ENCODE measurements at regions not wholly inside any gene's neighbourhood (a gene's known extent, or its start where the extent isn't known, plus 50 kb on each side); places are given as distances from the start of the nearest gene placed in this dataset.

GRCh38 chr6:167575158-167575696, 250.3 kb downstream of the TTLL2 start:
- Histone ChIP-seq H3K4me3 (ENCODE audit: low read depth, low read length) (no peak overlapping the region), H3K27me3 (ENCODE audit: control insufficient read depth, insufficient read depth, low read length) (no peaks in the 10 kb centered on the region), H3K36me3 (ENCODE audit: control insufficient read depth, insufficient read depth, low read length) (no peaks in the 10 kb centered on the region)
- DNase-seq (ENCODE audit: low read depth) (no peak), FAIRE-seq (no peak)
- TF ChIP-seq, protein P1, sequence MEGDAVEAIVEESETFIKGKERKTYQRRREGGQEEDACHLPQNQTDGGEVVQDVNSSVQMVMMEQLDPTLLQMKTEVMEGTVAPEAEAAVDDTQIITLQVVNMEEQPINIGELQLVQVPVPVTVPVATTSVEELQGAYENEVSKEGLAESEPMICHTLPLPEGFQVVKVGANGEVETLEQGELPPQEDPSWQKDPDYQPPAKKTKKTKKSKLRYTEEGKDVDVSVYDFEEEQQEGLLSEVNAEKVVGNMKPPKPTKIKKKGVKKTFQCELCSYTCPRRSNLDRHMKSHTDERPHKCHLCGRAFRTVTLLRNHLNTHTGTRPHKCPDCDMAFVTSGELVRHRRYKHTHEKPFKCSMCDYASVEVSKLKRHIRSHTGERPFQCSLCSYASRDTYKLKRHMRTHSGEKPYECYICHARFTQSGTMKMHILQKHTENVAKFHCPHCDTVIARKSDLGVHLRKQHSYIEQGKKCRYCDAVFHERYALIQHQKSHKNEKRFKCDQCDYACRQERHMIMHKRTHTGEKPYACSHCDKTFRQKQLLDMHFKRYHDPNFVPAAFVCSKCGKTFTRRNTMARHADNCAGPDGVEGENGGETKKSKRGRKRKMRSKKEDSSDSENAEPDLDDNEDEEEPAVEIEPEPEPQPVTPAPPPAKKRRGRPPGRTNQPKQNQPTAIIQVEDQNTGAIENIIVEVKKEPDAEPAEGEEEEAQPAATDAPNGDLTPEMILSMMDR (IDR thresholded peaks at IDR 0.05; ENCODE audit: insufficient read depth, low read length, severe bottlenecking) = no peak

DNA sequence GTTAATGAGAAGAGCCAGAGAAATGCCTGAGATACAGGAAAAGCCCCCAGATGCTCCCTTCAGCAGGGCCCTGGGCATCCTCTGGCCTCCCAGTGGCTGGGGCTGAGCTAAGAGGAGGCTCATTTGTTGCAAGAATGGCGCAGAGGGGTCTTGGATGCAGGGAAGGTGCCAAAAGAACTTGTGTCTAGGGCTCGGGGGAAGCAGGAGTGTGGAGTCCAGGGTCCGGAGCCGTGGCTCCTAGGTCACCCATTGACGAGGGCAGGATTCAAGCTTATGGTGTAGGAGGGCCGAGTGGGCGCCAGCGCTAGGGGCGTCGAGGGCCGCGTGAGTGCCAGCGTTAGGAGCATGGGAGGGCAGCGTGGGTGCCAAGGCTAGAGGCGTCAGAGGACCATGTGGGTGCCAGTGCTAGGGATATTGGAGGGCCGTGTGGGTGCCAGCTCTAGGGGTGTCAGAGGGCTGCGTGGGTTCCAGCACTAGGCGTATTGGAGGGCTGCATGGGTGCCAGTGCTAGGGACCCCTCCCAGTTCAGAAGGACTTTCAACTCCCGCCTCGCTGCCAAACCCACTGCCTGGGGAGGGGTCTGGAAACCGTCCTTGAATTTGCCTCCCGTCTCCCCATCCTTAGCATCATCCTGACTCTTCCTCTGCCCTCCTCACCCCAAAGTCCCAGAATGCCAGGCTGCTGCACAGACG, 250.5 kb upstream of the AFDN start:
- DNase-seq (ENCODE audit: low read depth) (no peak), FAIRE-seq (no peak)
- TF ChIP-seq, protein P1 (IDR thresholded peaks at IDR 0.05; ENCODE audit: insufficient read depth, low read length, severe bottlenecking) = no peak
- Histone ChIP-seq H3K4me3 (ENCODE audit: low read depth, low read length) (no peak overlapping the region), H3K27me3 (ENCODE audit: control insufficient read depth, insufficient read depth, low read length) (no peaks in the 10 kb centered on the region), H3K36me3 (ENCODE audit: control insufficient read depth, insufficient read depth, low read length) (no peaks in the 10 kb centered on the region)

- TF ChIP-seq, protein P1 (IDR thresholded peaks at IDR 0.05; ENCODE audit: insufficient read depth, low read length, severe bottlenecking) = no peak
- H3K4me3 ChIP-seq (ENCODE audit: low read depth, low read length) = no peak overlapping the region
- no peaks in the 10 kb centered on the region for H3K36me3 ChIP-seq (ENCODE audit: control insufficient read depth, insufficient read depth, low read length)
- DNase-seq (ENCODE audit: low read depth) = no peak
- H3K27me3 ChIP-seq (ENCODE audit: control insufficient read depth, insufficient read depth, low read length) = no peaks in the 10 kb centered on the region
- no peak for FAIRE-seq
These were observed 249.7 kb upstream of the AFDN start for GRCh38 chr6:167576828-167577503.

GRCh38 chr6:167577891-167578361, 248.8 kb upstream of the AFDN start:
- no peak for FAIRE-seq
- Histone ChIP-seq H3K27me3 (ENCODE audit: control insufficient read depth, insufficient read depth, low read length) (no peaks in the 10 kb centered on the region), H3K4me3 (ENCODE audit: low read depth, low read length) (no peak overlapping the region), H3K36me3 (ENCODE audit: control insufficient read depth, insufficient read depth, low read length) (no peaks in the 10 kb centered on the region)
- DNase-seq (ENCODE audit: low read depth) = no peak
- TF ChIP-seq, protein P1 (IDR thresholded peaks at IDR 0.05; ENCODE audit: insufficient read depth, low read length, severe bottlenecking) = no peak

- Histone ChIP-seq H3K36me3 (ENCODE audit: control insufficient read depth, insufficient read depth, low read length) (no peaks in the 10 kb centered on the region), H3K27me3 (ENCODE audit: control insufficient read depth, insufficient read depth, low read length) (no peaks in the 10 kb centered on the region), H3K4me3 (ENCODE audit: low read depth, low read length) (no peak overlapping the region)
- TF ChIP-seq, protein P1 (IDR thresholded peaks at IDR 0.05; ENCODE audit: insufficient read depth, low read length, severe bottlenecking) = no peak
- no peak for DNase-seq (ENCODE audit: low read depth)
- FAIRE-seq = no peak
These were observed 248.3 kb upstream of the AFDN start for GRCh38 chr6:167578371-167578901.

Data from bronchial epithelial cell (primary cell).